Stimulated activated CD8-positive, alpha-beta memory T cell treated with anti-CD3 and anti-CD28 coated beads, Interleukin-7, amount 100 ng/mL, for 48 hours (primary cell): ENCODE measurements at regions not wholly inside any gene's neighbourhood (a gene's known extent, or its start where the extent isn't known, plus 50 kb on each side); places are given as distances from the start of the nearest gene placed in this dataset.
"Not testable (repeated sequence)": the region's sequence is repeated elsewhere in the genome, so short reads cannot be mapped to it uniquely, and the experiment has no call there.

ENCODE experiments used
- DNase-seq, 2 donors: peaks; one replicate each; pipeline ENCODE4 v3.0.0-alpha.2; 2020; ENCODE audit warnings: low read depth in 1 of 2; ENCODE audit errors: extremely low read depth in 1 of 2

DNA sequence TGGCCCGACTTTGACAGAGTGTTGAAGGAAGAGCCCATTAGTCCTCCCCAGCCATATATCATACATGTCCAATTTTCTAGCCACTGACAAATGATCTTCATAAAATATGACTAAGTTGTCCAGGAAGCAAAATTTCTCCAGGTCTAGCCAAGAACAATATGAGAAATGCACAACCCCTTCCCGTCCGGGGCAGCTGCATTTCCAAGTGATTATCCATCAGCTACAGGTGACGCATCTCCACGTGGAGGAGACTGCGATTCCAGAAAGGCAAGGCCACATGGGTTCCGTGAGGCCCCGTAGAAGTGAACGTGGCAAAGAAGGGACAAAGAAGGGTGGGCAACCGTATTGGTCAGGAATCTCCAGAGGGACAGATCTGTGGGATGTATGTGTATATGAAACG lies 118.6 kb downstream of the ATP6V0E2 start:
- DNase-seq, result not testable (repeated sequence)

DNA sequence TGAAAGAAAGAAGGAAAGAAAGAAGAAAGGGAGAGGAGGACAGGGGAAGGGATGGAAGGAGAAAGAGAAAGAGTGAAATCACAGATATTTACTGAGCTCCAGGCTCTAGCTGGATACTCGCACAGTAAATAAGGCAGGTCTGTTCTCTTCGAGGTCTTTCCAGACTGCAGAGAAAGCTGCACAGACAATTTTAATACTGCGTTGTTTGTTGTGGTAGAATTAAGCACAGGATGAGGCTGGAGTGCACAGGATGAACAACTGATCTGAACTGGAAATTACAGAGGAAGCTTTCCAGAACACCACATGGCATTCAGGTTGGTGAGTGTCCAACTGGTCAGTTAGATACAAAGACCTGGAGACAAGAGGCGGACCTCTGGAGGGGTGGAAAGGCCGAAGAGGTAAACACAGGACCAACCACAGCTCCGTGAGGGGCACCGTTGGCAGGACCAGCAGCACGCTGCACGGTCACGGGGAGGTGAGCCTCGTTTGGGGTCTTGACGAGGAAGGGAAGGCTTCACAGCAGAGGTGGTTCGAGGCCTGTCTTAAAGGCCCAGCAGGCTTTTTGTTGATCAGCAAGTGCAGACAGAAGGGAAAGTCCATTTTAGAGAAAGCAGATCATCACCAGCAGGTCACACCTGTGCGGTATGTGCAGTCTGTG lies 121.7 kb downstream of the ATP6V0E2 start:
- DNase-seq, result not testable (repeated sequence)

GRCh38 chr7:150000780-150001599 lies 127.2 kb downstream of the ATP6V0E2 start:
- DNase-seq, result not testable (repeated sequence)

- DNase-seq, result no peak
Measured at GRCh38 chr7:150003304-150003810, 129.6 kb downstream of the ATP6V0E2 start.

- not testable (repeated sequence) for DNase-seq
Measured at GRCh38 chr7:150003973-150004372, 130.2 kb downstream of the ATP6V0E2 start.

DNA sequence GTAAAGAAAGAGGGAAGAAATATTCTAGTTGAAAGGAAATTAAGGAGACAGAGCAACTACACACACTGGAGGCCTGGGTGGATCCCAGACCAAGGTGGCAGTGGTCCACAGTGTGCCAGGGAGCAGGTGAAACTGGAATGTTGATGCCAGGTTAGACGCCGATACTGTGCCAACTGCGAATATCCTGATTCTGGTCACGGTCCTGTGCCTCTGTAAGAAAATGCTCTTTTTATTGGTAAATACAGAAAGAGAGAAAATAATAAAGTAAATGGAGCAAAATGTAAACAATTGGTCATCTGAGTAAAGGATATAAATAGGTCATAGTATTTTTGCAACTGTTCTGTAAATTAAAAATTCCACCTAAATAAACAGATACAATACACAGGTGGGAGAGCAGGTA lies 131.1 kb downstream of the ATP6V0E2 start:
- DNase-seq, result not testable (repeated sequence)

GRCh38 chr7:150009620-150010303 lies 136.0 kb downstream of the ATP6V0E2 start:
- not testable (repeated sequence) for DNase-seq

GRCh38 chr7:150016651-150017189 lies 143.0 kb downstream of the ATP6V0E2 start:
- not testable (repeated sequence) for DNase-seq

DNA sequence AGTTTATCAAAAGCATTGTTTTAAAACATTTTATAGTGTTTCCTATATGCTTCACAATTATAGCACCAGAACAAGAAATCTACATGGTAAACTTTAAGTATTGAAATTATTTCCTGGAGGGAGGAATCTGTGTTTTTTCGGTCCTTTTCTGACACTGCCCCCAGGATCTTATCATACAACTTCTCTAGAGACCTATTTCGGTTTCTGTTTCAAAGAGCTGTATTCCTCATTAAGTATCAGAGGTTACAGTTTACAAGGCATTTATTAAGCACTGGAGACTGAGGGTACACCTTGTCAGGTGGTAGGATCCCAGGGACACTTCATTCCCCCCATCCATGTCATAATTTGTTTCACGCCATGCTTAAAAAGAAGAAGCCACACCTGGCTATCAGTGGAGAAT lies 146.4 kb downstream of the ATP6V0E2 start:
- DNase-seq, result not testable (repeated sequence)

DNA sequence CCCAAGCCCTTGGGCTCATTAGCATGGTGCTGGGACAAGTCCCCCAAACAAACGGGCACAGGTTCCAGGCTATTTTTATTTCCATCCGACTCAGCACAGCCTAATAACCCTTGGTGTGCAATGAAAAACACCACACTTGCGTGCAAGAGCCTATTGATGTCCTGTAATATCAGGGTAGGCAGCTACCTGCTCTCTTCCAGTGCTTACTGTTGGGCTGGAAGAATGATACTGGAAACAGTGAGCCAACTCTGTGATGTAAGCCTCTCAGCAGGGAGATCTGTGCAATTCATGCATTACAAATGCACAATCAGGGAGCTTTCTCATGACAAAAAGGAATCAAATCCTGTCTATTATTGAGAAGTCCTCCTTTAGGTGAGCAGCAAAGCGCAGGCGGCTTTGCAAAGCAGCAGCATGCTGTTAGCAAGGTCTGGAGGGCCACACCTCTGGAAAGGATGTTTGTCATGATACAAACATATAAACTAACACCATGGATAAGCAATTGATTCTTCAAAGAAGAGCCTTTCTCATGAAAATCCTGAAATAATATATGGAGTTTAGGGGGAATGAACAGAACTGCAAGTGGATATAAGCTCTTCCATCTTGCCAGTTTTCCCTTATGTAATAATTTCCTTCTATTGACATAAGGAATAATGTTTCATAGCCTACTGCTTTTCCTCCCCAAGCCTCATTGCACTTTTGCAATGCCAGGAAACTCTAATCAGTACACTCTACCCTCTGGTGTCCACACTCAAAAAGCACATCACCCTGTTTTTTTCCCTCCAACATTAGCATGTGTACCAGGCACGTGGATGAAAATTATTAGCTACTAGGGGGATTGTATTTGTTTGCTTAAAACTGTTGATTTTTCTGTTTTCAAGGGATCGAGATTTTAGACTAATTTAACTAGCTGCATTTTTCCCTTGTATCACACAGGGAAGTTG lies 151.1 kb downstream of the ATP6V0E2 start:
- not testable (repeated sequence) for DNase-seq

- DNase-seq, result not testable (repeated sequence)
Measured at GRCh38 chr7:150025802-150026201, 152.0 kb downstream of the ATP6V0E2 start.

DNA sequence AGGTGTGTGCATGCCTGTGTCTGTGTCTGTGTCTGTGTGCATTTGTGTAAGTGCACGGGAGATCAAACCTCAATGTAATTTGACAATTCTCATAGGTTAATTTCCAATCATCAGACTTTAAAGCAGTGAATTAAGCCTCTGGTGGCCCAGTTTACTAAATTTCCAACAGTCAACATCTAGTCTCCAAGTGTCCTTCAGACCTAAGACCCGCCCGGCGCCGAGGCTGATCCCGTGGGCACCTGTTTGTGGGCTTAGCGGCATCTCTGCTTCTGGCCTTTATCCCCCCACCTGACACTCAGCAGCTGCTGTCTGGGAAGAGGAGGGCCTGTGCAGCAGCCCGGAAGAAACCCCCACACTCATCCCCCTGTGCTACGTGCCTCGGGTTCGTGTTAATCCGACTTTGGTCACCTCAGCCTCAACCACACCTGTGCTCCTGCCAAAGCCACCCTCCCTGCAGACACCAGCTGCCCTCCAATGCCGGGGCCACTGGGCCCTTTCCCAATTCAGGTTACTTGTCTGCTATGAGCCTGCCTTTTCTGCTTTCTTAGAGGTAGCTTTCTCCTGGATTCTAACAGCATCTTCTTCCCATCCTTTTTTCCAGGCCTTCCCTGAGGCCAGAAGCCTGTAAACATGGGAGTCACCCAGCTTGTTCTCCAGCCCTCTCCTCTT lies 154.7 kb downstream of the ATP6V0E2 start:
- DNase-seq, result not testable (repeated sequence)

- DNase-seq, result not testable (repeated sequence)
Measured at GRCh38 chr7:150029013-150029389, 155.2 kb downstream of the ATP6V0E2 start.

- DNase-seq, result not testable (repeated sequence)
Measured at GRCh38 chr7:150031733-150032132, 158.0 kb downstream of the ATP6V0E2 start.

- DNase-seq, result not testable (repeated sequence)
Measured at GRCh38 chr7:150033711-150034110, 159.9 kb downstream of the ATP6V0E2 start.

GRCh38 chr7:150035769-150036168 lies 162.0 kb downstream of the ATP6V0E2 start:
- not testable (repeated sequence) for DNase-seq

GRCh38 chr7:150039061-150039460 lies 165.3 kb downstream of the ATP6V0E2 start:
- DNase-seq, result not testable (repeated sequence)

DNA sequence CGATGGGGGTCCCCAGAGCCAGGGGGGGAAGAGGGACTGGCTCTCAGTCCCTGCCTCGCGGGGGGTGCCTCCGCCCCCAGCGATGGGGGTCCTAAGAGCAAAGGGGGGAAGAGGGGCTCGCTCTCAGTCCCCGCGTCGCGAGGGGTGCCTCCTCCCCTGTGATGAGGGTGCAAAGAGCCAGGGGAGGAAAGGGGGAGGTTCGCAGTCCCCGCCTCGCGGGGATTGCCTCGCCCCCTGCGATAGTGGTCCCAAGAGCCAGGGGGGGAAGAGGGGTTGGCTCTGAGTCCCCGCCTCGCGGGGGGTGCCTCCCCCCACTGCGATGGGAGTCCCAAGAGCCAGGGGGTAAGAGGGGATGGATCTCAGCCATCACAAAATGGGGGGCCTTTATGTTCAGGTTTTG lies 168.5 kb downstream of the ATP6V0E2 start:
- not testable (repeated sequence) for DNase-seq

- peak in 1 of 2 donors; percentile 16 for DNase-seq
Measured at GRCh38 chr7:150044771-150045170, 171.0 kb downstream of the ATP6V0E2 start.
